DOHH2 (cell line): ENCODE measurements at regions not wholly inside any gene's neighbourhood (a gene's known extent, or its start where the extent isn't known, plus 50 kb on each side); places are given as distances from the start of the nearest gene placed in this dataset.
"Not testable (repeated sequence)": the region's sequence is repeated elsewhere in the genome, so short reads cannot be mapped to it uniquely, and the experiment has no call there.

ENCODE experiments used
- H3F3A ChIP-seq: fragments of 200-600 bp; sonication (generic), shearing (Covaris generic); 2 replicates; pipeline ENCODE4 v1.6.0; 2016; ENCODE audit warnings: antibody characterized with exemption, mild to moderate bottlenecking; ENCODE audit not compliant: control insufficient read depth, insufficient read depth
- H3K27ac ChIP-seq: fragments of 200-600 bp; sonication (generic); 2 replicates; pipeline ENCODE4 v1.5.1; 2014; ENCODE audit warnings: low read depth, mild to moderate bottlenecking, low read length, moderate library complexity
- H3K27me3 ChIP-seq: fragments of 200-600 bp; sonication (generic); 2 replicates; pipeline ENCODE4 v1.6.1; 2014; ENCODE audit warnings: mild to moderate bottlenecking, low read length, mixed read lengths; ENCODE audit not compliant: control insufficient read depth
- H3K36me3 ChIP-seq: fragments of 200-600 bp; sonication (generic); 2 replicates; pipeline ENCODE4 v1.6.1; 2014; ENCODE audit warnings: mild to moderate bottlenecking, low read length, moderate library complexity, mixed read lengths; ENCODE audit not compliant: control insufficient read depth
- H3K4me1 ChIP-seq: fragments of 200-600 bp; sonication (generic); 2 replicates; pipeline ENCODE4 v1.6.1; 2014; ENCODE audit warnings: mild to moderate bottlenecking, low read length, mixed read lengths; ENCODE audit not compliant: control insufficient read depth
- H3K4me2 ChIP-seq: fragments of 200-600 bp; sonication (generic); 2 replicates; pipeline ENCODE4 v1.6.0; 2014; ENCODE audit warnings: mild to moderate bottlenecking, low read length, moderate library complexity
- H3K4me3 ChIP-seq: fragments of 200-600 bp; sonication (generic); 2 replicates; pipeline ENCODE4 v1.5.1; 2014; ENCODE audit warnings: mild to moderate bottlenecking, low read length, mixed read lengths
- H3K79me2 ChIP-seq: fragments of 200-600 bp; sonication (generic); 2 replicates; pipeline ENCODE4 v1.6.1; 2014; ENCODE audit warnings: mild to moderate bottlenecking, low read length, mixed read lengths; ENCODE audit not compliant: control insufficient read depth
- H3K9me2 ChIP-seq: fragments of 200-600 bp; sonication (generic); replicated peaks from 2 replicates; pipeline ENCODE4 v1.6.1; 2014; ENCODE audit warnings: mild to moderate bottlenecking, low read length, mixed read lengths; ENCODE audit not compliant: control insufficient read depth
- H3K9me3 ChIP-seq: fragments of 200-600 bp; sonication (generic); 2 replicates; pipeline ENCODE4 v1.6.1; 2014; ENCODE audit warnings: antibody characterized with exemption, low read length, mixed read lengths; ENCODE audit not compliant: control insufficient read depth, insufficient read depth
- H4K20me1 ChIP-seq: fragments of 200-600 bp; sonication (generic); 2 replicates; pipeline ENCODE4 v1.6.0; 2014; ENCODE audit warnings: low read depth, mild to moderate bottlenecking, antibody characterized with exemption, low read length, moderate library complexity; ENCODE audit not compliant: control insufficient read depth, insufficient read depth
- EZH2phosphoT487 ChIP-seq: fragments of 200-600 bp; sonication (generic); IDR thresholded peaks from 2 replicates; pipeline ENCODE4 v1.6.1; 2017; ENCODE audit warnings: borderline replicate concordance, mild to moderate bottlenecking, antibody characterized with exemption, low read length, moderate library complexity, mixed read lengths
- TF ChIP-seq, protein P1 (sequence below): fragments of 200-600 bp; sonication (generic); IDR thresholded peaks from one replicate; pipeline ENCODE4 v1.5.1; 2014; ENCODE audit warnings: antibody characterized with exemption, mild to moderate bottlenecking, low read depth, low read length; ENCODE audit not compliant: poor library complexity, severe bottlenecking

DNA sequence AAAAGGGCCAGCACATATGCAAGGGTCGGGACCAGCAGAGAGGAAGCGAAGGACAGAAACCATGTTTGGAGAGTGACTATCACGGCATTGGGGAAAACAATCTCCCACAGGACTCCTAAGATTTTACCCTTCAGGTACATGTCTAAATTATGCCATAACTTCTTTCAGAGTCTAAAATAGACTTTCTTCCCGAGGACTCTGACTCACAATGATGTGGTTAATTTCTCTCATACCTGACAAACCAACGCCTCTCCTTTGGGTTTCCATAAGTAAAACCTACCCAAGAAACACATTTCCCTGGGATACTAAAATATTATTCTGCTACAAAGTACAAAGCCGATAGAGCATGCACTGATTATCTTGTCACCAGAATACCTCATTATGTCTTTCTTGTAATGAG, 127.8 kb upstream of the NETO1 start:
- no peaks in the 10 kb centered on the region for H3F3A ChIP-seq
- no peaks in the 10 kb centered on the region for H3K36me3 ChIP-seq
- TF ChIP-seq EZH2phosphoT487 = no peak
- TF ChIP-seq, protein P1, sequence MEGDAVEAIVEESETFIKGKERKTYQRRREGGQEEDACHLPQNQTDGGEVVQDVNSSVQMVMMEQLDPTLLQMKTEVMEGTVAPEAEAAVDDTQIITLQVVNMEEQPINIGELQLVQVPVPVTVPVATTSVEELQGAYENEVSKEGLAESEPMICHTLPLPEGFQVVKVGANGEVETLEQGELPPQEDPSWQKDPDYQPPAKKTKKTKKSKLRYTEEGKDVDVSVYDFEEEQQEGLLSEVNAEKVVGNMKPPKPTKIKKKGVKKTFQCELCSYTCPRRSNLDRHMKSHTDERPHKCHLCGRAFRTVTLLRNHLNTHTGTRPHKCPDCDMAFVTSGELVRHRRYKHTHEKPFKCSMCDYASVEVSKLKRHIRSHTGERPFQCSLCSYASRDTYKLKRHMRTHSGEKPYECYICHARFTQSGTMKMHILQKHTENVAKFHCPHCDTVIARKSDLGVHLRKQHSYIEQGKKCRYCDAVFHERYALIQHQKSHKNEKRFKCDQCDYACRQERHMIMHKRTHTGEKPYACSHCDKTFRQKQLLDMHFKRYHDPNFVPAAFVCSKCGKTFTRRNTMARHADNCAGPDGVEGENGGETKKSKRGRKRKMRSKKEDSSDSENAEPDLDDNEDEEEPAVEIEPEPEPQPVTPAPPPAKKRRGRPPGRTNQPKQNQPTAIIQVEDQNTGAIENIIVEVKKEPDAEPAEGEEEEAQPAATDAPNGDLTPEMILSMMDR = no peak
- H3K27me3 ChIP-seq = no peaks in the 10 kb centered on the region
- no peaks in the 10 kb centered on the region for H4K20me1 ChIP-seq
- H3K9me3 ChIP-seq = no peaks in the 10 kb centered on the region
- no peak overlapping the region for H3K4me3 ChIP-seq
- no peak overlapping the region for H3K4me2 ChIP-seq
- H3K79me2 ChIP-seq = no peaks in the 10 kb centered on the region
- no peaks in the 10 kb centered on the region for H3K4me1 ChIP-seq
- no peak overlapping the region for H3K27ac ChIP-seq
- no peaks in the 10 kb centered on the region for H3K9me2 ChIP-seq

DNA sequence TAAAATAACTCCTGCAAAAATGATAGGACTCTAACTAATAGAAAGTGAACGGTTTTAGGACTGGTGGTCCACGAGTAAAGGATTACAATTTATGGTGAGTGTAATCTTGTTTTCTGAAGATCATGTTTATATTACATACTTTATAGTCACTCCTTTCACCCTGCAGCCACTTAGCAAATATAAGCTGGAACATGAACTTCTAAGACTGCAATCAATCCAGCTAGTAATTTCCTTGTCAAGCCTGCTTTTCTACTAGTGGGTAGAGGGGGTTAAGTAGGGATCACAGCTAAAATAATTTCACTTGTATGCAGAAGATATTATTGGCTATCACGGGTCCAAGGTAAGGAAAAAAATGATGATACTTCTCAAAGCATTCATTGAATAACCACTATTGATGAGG, 125.5 kb upstream of the NETO1 start:
- no peaks in the 10 kb centered on the region for H3K27me3 ChIP-seq
- H3K27ac ChIP-seq = no peak overlapping the region
- no peaks in the 10 kb centered on the region for H3F3A ChIP-seq
- no peaks in the 10 kb centered on the region for H4K20me1 ChIP-seq
- no peaks in the 10 kb centered on the region for H3K4me1 ChIP-seq
- no peaks in the 10 kb centered on the region for H3K36me3 ChIP-seq
- H3K4me2 ChIP-seq = no peak overlapping the region
- TF ChIP-seq, protein P1 = no peak
- no peak for TF ChIP-seq EZH2phosphoT487
- H3K9me3 ChIP-seq = no peaks in the 10 kb centered on the region
- H3K4me3 ChIP-seq = no peak overlapping the region
- no peaks in the 10 kb centered on the region for H3K9me2 ChIP-seq
- H3K79me2 ChIP-seq = no peaks in the 10 kb centered on the region

DNA sequence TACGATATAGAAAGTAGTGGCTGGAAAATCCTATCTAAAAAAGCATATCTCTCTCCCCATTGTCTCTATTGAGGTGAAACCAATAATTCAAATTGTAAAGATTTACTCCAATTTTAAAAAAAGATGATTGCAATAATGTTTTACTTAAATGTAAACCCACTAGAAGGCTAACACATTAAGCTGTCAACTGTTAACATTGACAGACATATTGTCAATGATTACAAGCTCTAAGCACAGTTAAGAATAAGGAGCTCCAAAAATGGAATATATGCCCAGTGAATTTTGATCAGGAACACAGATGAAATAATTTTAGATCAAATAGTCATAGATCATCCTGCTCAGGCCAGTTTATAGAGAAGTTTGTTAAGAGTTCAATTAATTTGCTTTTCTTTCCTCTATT, 123.6 kb upstream of the NETO1 start:
- Histone ChIP-seq H3K36me3 (no peaks in the 10 kb centered on the region), H3F3A (no peaks in the 10 kb centered on the region), H3K9me2 (no peaks in the 10 kb centered on the region), H3K4me2 (no peak overlapping the region), H4K20me1 (no peaks in the 10 kb centered on the region), H3K79me2 (no peaks in the 10 kb centered on the region), H3K27me3 (no peaks in the 10 kb centered on the region), H3K4me3 (no peak overlapping the region), H3K9me3 (no peaks in the 10 kb centered on the region), H3K27ac (no peak overlapping the region), H3K4me1 (no peaks in the 10 kb centered on the region)
- TF ChIP-seq, protein P1 = no peak
- TF ChIP-seq EZH2phosphoT487 = no peak

DNA sequence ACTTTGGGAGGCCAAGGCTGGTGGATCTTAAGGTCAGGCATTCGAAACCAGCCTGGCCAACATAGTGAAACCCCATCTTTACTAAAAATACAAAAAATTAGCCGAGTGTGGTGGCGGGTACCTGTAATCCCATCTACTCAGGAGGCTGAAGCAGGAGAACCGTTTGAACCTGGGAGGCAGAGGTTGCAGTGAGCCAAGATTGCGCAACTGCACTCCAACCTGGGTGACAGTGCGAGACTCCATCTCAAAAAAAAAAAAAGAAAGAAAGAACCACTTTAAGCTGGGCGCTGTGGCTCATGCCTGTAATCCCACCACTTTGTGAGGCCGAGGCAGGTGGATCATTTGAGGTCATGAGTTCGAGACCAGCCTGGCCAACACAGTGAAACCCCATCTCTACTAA, 119.8 kb upstream of the NETO1 start:
- not testable (repeated sequence) for H3K4me1 ChIP-seq, H3F3A ChIP-seq

More for the DNA sequence above, 119.8 kb upstream of the NETO1 start:
- H3K9me2 ChIP-seq, H3K27ac ChIP-seq, H3K36me3 ChIP-seq, H3K4me2 ChIP-seq, H4K20me1 ChIP-seq, H3K79me2 ChIP-seq, H3K27me3 ChIP-seq, H3K4me3 ChIP-seq, H3K9me3 ChIP-seq: not testable (repeated sequence)
